ENCODE measurements at regions not wholly inside any gene's neighbourhood (a gene's known extent, or its start where the extent isn't known, plus 50 kb on each side); places are given as distances from the start of the nearest gene placed in this dataset.

GRCh38 chr10:70954381-70955176 lies 66.2 kb upstream of the PCBD1 start:
- H3K27ac Mint-ChIP-seq = no peak overlapping the region
- H3K36me3 Mint-ChIP-seq = no peaks in the 10 kb centered on the region
- no peak for TF ChIP-seq CTCF (IDR thresholded peaks at IDR 0.05; ENCODE audit: unreplicated experiment)
- H3K9me3 Mint-ChIP-seq = no peaks in the 10 kb centered on the region
- H3K4me3 Mint-ChIP-seq = no peak overlapping the region
- peaks cover 70% of the 10 kb centered on the region for H3K27me3 Mint-ChIP-seq (ENCODE audit: low read depth)
- H3K4me1 Mint-ChIP-seq = no peaks in the 10 kb centered on the region
- no peak for DNase-seq (ENCODE audit: low spot score in 2 of 2, unreplicated experiment in 2 of 2)

DNA sequence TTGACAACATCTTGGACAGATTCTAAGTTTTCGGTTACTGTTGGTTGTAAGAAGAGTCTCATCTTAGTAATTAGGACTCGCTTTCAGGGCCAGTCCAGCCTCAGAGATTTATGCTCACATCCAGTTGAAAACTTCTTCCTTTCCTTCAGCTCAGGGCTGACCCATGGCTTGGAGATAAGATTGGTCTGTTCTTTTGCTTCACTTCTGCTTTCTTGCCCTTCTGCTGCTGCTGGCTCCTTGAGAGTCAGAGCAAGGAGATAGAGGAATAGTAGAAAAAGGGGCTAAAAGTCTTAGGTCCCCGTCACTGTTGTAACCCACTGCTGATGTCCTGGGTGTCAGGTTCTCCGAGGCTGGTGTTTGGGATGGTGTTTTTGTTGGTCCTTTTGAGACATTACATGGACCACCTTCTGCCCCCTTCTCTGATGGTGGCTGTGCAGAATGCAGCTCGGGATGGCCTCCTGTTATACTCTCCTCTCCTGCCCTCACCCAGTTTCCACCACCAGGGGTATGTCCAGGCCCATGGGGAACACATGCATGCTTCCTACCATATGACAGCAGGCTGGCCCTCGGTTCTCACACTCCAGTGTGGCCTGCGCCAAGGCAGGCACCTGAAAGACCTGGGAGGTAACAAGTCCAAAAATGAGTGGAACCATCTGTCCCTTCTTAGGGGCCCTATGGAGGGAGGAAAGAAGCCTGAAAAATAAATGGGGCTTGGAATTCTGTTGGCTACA lies 67.8 kb upstream of the PCBD1 start:
- no peaks in the 10 kb centered on the region for H3K4me1 Mint-ChIP-seq
- no peaks in the 10 kb centered on the region for H3K36me3 Mint-ChIP-seq
- H3K27me3 Mint-ChIP-seq (ENCODE audit: low read depth) = peaks cover 53% of the 10 kb centered on the region
- no peak for TF ChIP-seq CTCF (IDR thresholded peaks at IDR 0.05; ENCODE audit: unreplicated experiment)
- no peak overlapping the region for H3K4me3 Mint-ChIP-seq
- no peaks in the 10 kb centered on the region for H3K9me3 Mint-ChIP-seq
- H3K27ac Mint-ChIP-seq = no peak overlapping the region
- DNase-seq (ENCODE audit: low spot score in 2 of 2, unreplicated experiment in 2 of 2) = no peak

DNA sequence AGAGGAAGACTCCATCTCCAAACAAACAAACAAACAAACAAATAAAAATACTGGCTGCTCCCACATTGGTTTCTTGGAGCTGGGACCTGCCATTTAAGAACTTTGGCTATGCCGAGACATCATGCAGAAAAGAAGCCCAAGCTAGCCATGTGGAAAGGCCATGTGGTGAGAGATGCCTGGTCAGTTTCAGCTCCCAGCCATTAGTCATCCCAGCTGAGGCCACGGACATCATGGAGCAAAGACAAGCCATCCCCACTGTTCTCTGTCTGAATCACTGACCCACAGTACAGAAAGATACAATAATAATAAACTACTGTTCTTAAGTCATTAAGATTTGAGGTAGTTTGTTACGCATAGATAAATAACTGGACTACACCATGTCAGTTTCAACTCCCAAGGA lies 70.0 kb upstream of the PCBD1 start:
- DNase-seq (ENCODE audit: low spot score in 2 of 2, unreplicated experiment in 2 of 2) = no peak
- no peaks in the 10 kb centered on the region for H3K9me3 Mint-ChIP-seq
- no peak overlapping the region for H3K4me3 Mint-ChIP-seq
- H3K27ac Mint-ChIP-seq = no peak overlapping the region
- H3K27me3 Mint-ChIP-seq (ENCODE audit: low read depth) = peaks cover 50% of the 10 kb centered on the region
- no peaks in the 10 kb centered on the region for H3K36me3 Mint-ChIP-seq
- H3K4me1 Mint-ChIP-seq = no peaks in the 10 kb centered on the region
- TF ChIP-seq CTCF (IDR thresholded peaks at IDR 0.05; ENCODE audit: unreplicated experiment) = no peak

GRCh38 chr10:70960316-70960715 lies 72.0 kb upstream of the PCBD1 start:
- no peak for DNase-seq (ENCODE audit: low spot score in 2 of 2, unreplicated experiment in 2 of 2)
- Mint-ChIP-seq H3K4me3 (no peak overlapping the region), H3K27me3 (ENCODE audit: low read depth) (peaks cover 48% of the 10 kb centered on the region), H3K36me3 (no peaks in the 10 kb centered on the region), H3K9me3 (no peaks in the 10 kb centered on the region), H3K27ac (no peak overlapping the region), H3K4me1 (no peaks in the 10 kb centered on the region)
- no peak for TF ChIP-seq CTCF (IDR thresholded peaks at IDR 0.05; ENCODE audit: unreplicated experiment)

GRCh38 chr10:70960783-70961570 lies 72.6 kb upstream of the PCBD1 start:
- TF ChIP-seq CTCF (IDR thresholded peaks at IDR 0.05; ENCODE audit: unreplicated experiment) = no peak
- no peaks in the 10 kb centered on the region for H3K36me3 Mint-ChIP-seq
- H3K4me3 Mint-ChIP-seq = no peak overlapping the region
- H3K27ac Mint-ChIP-seq = no peak overlapping the region
- DNase-seq (ENCODE audit: low spot score in 2 of 2, unreplicated experiment in 2 of 2) = no peak
- no peaks in the 10 kb centered on the region for H3K9me3 Mint-ChIP-seq
- no peaks in the 10 kb centered on the region for H3K4me1 Mint-ChIP-seq
- H3K27me3 Mint-ChIP-seq (ENCODE audit: low read depth) = peaks cover 41% of the 10 kb centered on the region

All from mesothelial cell of epicardium (in vitro differentiated cells).